HG03139 (cell line): ENCODE measurements at regions not wholly inside any gene's neighbourhood (a gene's known extent, or its start where the extent isn't known, plus 50 kb on each side); places are given as distances from the start of the nearest gene placed in this dataset.
"Not testable (repeated sequence)": the region's sequence is repeated elsewhere in the genome, so short reads cannot be mapped to it uniquely, and the experiment has no call there.

ENCODE experiments used
- ATAC-seq: cut with Tn5 transposase; IDR thresholded peaks from one replicate; pipeline ENCODE4 v1.9.1; 2021; ENCODE audit not compliant: unreplicated experiment

GRCh38 chr6:91994787-91995186 lies 1407.9 kb upstream of the MAP3K7 start:
- no peak for ATAC-seq

- ATAC-seq: no peak
These were observed 1395.7 kb upstream of the MAP3K7 start for GRCh38 chr6:91982559-91982958.

GRCh38 chr6:91976797-91977196 lies 1389.9 kb upstream of the MAP3K7 start:
- no peak for ATAC-seq

GRCh38 chr6:91970700-91971099 lies 1383.8 kb upstream of the MAP3K7 start:
- no peak for ATAC-seq

- no peak for ATAC-seq
These were observed 1379.0 kb upstream of the MAP3K7 start for GRCh38 chr6:91965872-91966271.

- ATAC-seq: no peak
These were observed 1374.8 kb upstream of the MAP3K7 start for GRCh38 chr6:91961671-91962070.

- no peak for ATAC-seq
These were observed 1374.4 kb upstream of the MAP3K7 start for GRCh38 chr6:91961236-91961635.

GRCh38 chr6:91941838-91942237 lies 1355.0 kb upstream of the MAP3K7 start:
- no peak for ATAC-seq

- no peak for ATAC-seq
These were observed 1353.9 kb upstream of the MAP3K7 start for GRCh38 chr6:91940801-91941200.

- no peak for ATAC-seq
These were observed 1340.0 kb upstream of the MAP3K7 start for GRCh38 chr6:91926827-91927226.

GRCh38 chr6:91926361-91926760 lies 1339.5 kb upstream of the MAP3K7 start:
- no peak for ATAC-seq

GRCh38 chr6:91911945-91912344 lies 1325.1 kb upstream of the MAP3K7 start:
- ATAC-seq: no peak

- no peak for ATAC-seq
These were observed 1317.8 kb upstream of the MAP3K7 start for GRCh38 chr6:91904586-91905164.

- no peak for ATAC-seq
These were observed 1308.9 kb upstream of the MAP3K7 start for GRCh38 chr6:91895599-91896285.

- no peak for ATAC-seq
These were observed 1299.4 kb upstream of the MAP3K7 start for GRCh38 chr6:91886183-91886795.

GRCh38 chr6:91881791-91882190 lies 1294.9 kb upstream of the MAP3K7 start:
- ATAC-seq: not testable (repeated sequence)

- no peak for ATAC-seq
These were observed 1292.6 kb upstream of the MAP3K7 start for GRCh38 chr6:91879386-91879995.

GRCh38 chr6:91877994-91878393 lies 1291.1 kb upstream of the MAP3K7 start:
- ATAC-seq: no peak

- ATAC-seq: no peak
These were observed 1288.1 kb upstream of the MAP3K7 start for GRCh38 chr6:91874971-91875370.

GRCh38 chr6:91868539-91869202 lies 1281.8 kb upstream of the MAP3K7 start:
- ATAC-seq: no peak

GRCh38 chr6:91865889-91866288 lies 1279.0 kb upstream of the MAP3K7 start:
- no peak for ATAC-seq

- no peak for ATAC-seq
These were observed 1278.0 kb upstream of the MAP3K7 start for GRCh38 chr6:91864911-91865310.
